ENCODE measurements at regions not wholly inside any gene's neighbourhood (a gene's known extent, or its start where the extent isn't known, plus 50 kb on each side); places are given as distances from the start of the nearest gene placed in this dataset.

- FAIRE-seq (no peak), DNase-seq (no peak)
- TF ChIP-seq CTCF (IDR thresholded peaks at IDR 0.05; ENCODE audit: borderline replicate concordance, extremely low read depth, insufficient read depth) = no peak
- Histone ChIP-seq H3K9me3 (ENCODE audit: control insufficient read depth in 2 of 3, insufficient read depth in 1 of 3, low read length in 3 of 3) (no peaks in the 10 kb centered on the region), H3K9ac (ENCODE audit: low read length in 3 of 3) (no peak overlapping the region), H3K4me3 (ENCODE audit: low read length in 3 of 3) (no peak overlapping the region), H3K27ac (ENCODE audit: low read depth in 2 of 2, low read length in 2 of 2) (no peak overlapping the region), H3K36me3 (ENCODE audit: control insufficient read depth in 2 of 3, insufficient read depth in 3 of 3, low read length in 3 of 3) (no peaks in the 10 kb centered on the region), H3K27me3 (ENCODE audit: control insufficient read depth, insufficient read depth, low read length) (no peaks in the 10 kb centered on the region), H3K4me1 (ENCODE audit: control insufficient read depth in 2 of 3, insufficient read depth in 2 of 3, low read depth in 1 of 3, low read length in 3 of 3) (no peaks in the 10 kb centered on the region)
- intact Hi-C loops (cut with DNase I) = no loop called here
These were observed 1849.9 kb upstream of the CELF4 start for GRCh38 chr18:39415471-39415870.

- no peak overlapping the region for H3K27ac ChIP-seq (ENCODE audit: low read depth in 2 of 2, low read length in 2 of 2)
- intact Hi-C loops (cut with DNase I) = no loop called here
- no peaks in the 10 kb centered on the region for H3K36me3 ChIP-seq (ENCODE audit: control insufficient read depth in 2 of 3, insufficient read depth in 3 of 3, low read length in 3 of 3)
- DNase-seq (no peak), FAIRE-seq (no peak)
- H3K4me1 ChIP-seq (ENCODE audit: control insufficient read depth in 2 of 3, insufficient read depth in 2 of 3, low read depth in 1 of 3, low read length in 3 of 3) = no peaks in the 10 kb centered on the region
- no peaks in the 10 kb centered on the region for H3K9me3 ChIP-seq (ENCODE audit: control insufficient read depth in 2 of 3, insufficient read depth in 1 of 3, low read length in 3 of 3)
- no peak overlapping the region for H3K9ac ChIP-seq (ENCODE audit: low read length in 3 of 3)
- TF ChIP-seq CTCF (IDR thresholded peaks at IDR 0.05; ENCODE audit: borderline replicate concordance, extremely low read depth, insufficient read depth) = no peak
- H3K27me3 ChIP-seq (ENCODE audit: control insufficient read depth, insufficient read depth, low read length) = no peaks in the 10 kb centered on the region
- no peak overlapping the region for H3K4me3 ChIP-seq (ENCODE audit: low read length in 3 of 3)
These were observed 1848.6 kb upstream of the CELF4 start for GRCh38 chr18:39414009-39414700.

- H3K36me3 ChIP-seq (ENCODE audit: control insufficient read depth in 2 of 3, insufficient read depth in 3 of 3, low read length in 3 of 3) = no peaks in the 10 kb centered on the region
- H3K27me3 ChIP-seq (ENCODE audit: control insufficient read depth, insufficient read depth, low read length) = no peaks in the 10 kb centered on the region
- H3K9ac ChIP-seq (ENCODE audit: low read length in 3 of 3) = no peak overlapping the region
- no peaks in the 10 kb centered on the region for H3K9me3 ChIP-seq (ENCODE audit: control insufficient read depth in 2 of 3, insufficient read depth in 1 of 3, low read length in 3 of 3)
- intact Hi-C loops (cut with DNase I) = no loop called here
- no peak overlapping the region for H3K4me3 ChIP-seq (ENCODE audit: low read length in 3 of 3)
- no peak overlapping the region for H3K27ac ChIP-seq (ENCODE audit: low read depth in 2 of 2, low read length in 2 of 2)
- no peaks in the 10 kb centered on the region for H3K4me1 ChIP-seq (ENCODE audit: control insufficient read depth in 2 of 3, insufficient read depth in 2 of 3, low read depth in 1 of 3, low read length in 3 of 3)
- no peak for DNase-seq
- TF ChIP-seq CTCF (IDR thresholded peaks at IDR 0.05; ENCODE audit: borderline replicate concordance, extremely low read depth, insufficient read depth) = no peak
- FAIRE-seq = no peak
These were observed 1841.3 kb upstream of the CELF4 start for GRCh38 chr18:39406941-39407340.

- Histone ChIP-seq H3K27me3 (ENCODE audit: control insufficient read depth, insufficient read depth, low read length) (no peaks in the 10 kb centered on the region), H3K4me3 (ENCODE audit: low read length in 3 of 3) (no peak overlapping the region), H3K4me1 (ENCODE audit: control insufficient read depth in 2 of 3, insufficient read depth in 2 of 3, low read depth in 1 of 3, low read length in 3 of 3) (no peaks in the 10 kb centered on the region), H3K9ac (ENCODE audit: low read length in 3 of 3) (no peak overlapping the region), H3K27ac (ENCODE audit: low read depth in 2 of 2, low read length in 2 of 2) (no peak overlapping the region), H3K9me3 (ENCODE audit: control insufficient read depth in 2 of 3, insufficient read depth in 1 of 3, low read length in 3 of 3) (no peaks in the 10 kb centered on the region), H3K36me3 (ENCODE audit: control insufficient read depth in 2 of 3, insufficient read depth in 3 of 3, low read length in 3 of 3) (no peaks in the 10 kb centered on the region)
- intact Hi-C loops (cut with DNase I) = no loop called here
- DNase-seq (no peak), FAIRE-seq (no peak)
- TF ChIP-seq CTCF (IDR thresholded peaks at IDR 0.05; ENCODE audit: borderline replicate concordance, extremely low read depth, insufficient read depth) = no peak
These were observed 1837.5 kb upstream of the CELF4 start for GRCh38 chr18:39403121-39403520.
